ENCODE measurements at regions not wholly inside any gene's neighbourhood (a gene's known extent, or its start where the extent isn't known, plus 50 kb on each side); places are given as distances from the start of the nearest gene placed in this dataset.
"Not testable (repeated sequence)": the region's sequence is repeated elsewhere in the genome, so short reads cannot be mapped to it uniquely, and the experiment has no call there.

GRCh38 chr10:91088300-91089140 lies 131.9 kb upstream of the PCGF5 start:
- DNase-seq (ENCODE audit: low read depth, low spot score): no peak

DNA sequence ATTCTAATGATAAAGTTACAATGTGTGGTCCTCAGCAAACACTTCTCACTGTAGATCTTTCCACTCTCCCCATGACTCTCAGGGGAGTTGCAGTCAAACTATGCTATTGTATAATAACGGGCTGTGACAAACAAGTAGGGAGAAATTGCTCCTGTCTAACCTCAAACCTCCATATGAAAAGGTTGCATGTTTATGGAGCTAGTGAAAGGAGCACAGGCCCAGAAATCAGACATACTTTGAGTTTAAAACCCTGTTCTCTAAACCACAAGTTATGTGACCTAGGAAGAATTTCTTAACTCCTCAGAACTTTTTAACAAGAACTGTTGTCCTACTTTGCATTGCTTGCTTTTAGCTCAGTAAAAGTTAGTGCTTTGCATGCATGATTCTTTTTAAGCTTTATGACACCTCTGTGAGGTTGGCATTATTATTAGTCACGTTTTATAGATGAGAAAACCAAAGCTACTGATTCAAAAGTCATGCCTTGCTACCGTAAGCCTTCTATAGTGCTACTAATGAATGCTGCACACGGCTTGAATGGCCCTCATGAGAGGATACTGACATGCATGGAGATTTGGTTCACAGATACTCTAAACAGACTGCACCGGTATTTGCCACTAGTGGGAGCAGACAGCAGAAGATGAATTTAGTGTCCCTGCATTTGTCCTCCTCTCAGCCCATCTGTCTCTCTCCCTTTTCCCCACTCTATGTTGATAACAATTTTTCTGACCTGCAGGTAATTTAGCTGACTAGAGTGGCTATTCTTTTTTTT lies 129.5 kb upstream of the PCGF5 start:
- no peak for DNase-seq (ENCODE audit: low read depth, low spot score)

DNA sequence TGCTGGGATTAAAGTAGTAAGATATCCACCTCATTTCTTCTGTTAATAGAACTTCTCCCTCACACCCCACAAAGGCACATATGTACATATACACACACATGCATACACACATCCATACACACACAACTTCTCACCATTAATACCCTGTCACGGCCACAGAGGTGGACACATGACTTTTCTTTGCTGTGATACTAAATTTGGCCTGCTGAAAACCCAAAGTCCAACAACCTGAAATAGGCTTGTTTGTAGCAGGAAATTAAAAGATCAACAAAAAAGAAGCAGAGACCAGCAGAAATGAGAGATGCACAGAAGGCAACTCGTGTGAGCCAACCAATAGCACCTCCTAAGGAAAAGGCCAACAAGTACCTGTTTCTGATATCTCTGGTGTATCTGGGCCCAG lies 128.7 kb upstream of the PCGF5 start:
- no peak for DNase-seq (ENCODE audit: low read depth, low spot score)

- no peak for DNase-seq (ENCODE audit: low read depth, low spot score)
Measured at GRCh38 chr10:91096274-91096673, 124.2 kb upstream of the PCGF5 start.

DNA sequence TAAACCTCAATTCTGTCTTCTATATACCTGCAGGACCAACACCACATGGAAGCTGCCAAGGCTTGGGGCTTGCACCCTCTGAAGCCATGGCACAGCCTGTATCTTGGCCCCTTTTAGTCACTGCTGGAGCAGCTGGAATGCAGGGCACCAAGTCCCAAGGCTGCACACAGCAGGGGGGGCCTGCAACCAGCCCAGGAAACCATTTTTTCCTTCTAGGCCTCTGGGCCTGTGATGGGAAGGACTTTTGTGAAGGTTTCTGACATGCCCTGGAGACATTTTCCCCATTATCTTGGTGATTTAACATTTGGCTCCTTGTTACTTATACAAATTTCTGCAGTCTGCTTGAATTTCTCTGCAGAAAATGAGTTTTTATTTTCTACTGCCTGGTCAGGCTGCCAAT lies 123.2 kb upstream of the PCGF5 start:
- no peak for DNase-seq (ENCODE audit: low read depth, low spot score)

GRCh38 chr10:91098021-91098420 lies 122.4 kb upstream of the PCGF5 start:
- DNase-seq (ENCODE audit: low read depth, low spot score): not testable (repeated sequence)

GRCh38 chr10:91103384-91104192 lies 116.9 kb upstream of the PCGF5 start:
- no peak for DNase-seq (ENCODE audit: low read depth, low spot score)

GRCh38 chr10:91104193-91105041 lies 116.0 kb upstream of the PCGF5 start:
- no peak for DNase-seq (ENCODE audit: low read depth, low spot score)

GRCh38 chr10:91105269-91105668 lies 115.2 kb upstream of the PCGF5 start:
- no peak for DNase-seq (ENCODE audit: low read depth, low spot score)

GRCh38 chr10:91108820-91109219 lies 111.6 kb upstream of the PCGF5 start:
- DNase-seq (ENCODE audit: low read depth, low spot score): no peak

DNA sequence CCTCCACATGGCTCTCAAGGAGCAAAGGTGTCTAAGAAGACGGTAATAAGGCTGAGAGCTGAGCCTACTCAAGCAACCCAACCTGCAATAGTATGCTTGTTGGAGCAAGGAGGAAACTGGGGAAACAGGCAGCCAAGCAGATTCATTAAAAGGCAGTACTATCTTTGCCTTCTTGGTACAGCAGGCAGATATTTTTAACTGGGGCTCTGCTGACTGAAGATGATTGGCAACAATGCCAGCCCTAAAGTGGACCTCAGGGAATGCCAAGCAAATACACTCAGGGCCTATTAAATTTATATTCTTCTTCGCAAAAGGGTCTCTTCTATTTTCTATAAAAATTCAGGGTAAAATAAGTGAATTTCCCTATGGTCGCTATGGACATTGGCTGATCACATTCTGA lies 109.4 kb upstream of the PCGF5 start:
- DNase-seq (ENCODE audit: low read depth, low spot score): no peak

DNA sequence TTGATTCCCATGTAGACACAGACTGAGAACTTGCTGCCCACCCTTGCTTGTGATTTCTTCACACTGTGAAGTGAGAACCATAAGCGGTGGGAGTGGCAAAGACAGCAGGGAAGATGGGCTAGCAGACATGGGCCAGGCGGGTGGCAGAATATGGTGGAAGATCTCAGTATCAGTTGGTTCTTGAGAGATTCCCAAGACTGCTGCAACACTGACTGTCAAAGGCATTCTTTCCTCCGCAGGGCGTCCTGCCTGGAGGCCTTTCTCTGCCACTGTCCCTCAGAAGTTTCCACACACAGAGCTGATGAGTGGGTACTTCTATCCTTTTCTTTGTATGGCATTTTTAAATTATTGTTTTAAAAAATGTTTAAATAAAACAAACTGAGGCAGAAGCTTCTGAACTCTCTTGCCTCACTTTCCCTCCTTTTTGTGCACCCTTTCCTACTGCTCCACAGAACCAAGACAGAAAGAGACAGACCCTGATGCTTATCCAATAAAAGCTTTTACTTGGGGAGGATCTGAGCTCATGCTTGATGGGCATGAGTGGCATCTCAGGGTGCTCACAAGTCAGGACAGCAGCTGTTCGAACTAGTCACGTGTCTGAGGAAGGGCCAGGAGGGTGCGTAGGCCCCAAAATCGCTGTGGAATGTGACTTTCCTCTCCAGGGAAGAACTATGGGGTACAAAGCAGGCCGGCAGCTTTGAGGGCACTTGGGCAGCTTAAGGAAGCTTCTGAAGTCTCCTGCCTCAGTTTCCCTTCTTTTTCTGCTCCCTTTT lies 104.7 kb upstream of the PCGF5 start:
- no peak for DNase-seq (ENCODE audit: low read depth, low spot score)

DNA sequence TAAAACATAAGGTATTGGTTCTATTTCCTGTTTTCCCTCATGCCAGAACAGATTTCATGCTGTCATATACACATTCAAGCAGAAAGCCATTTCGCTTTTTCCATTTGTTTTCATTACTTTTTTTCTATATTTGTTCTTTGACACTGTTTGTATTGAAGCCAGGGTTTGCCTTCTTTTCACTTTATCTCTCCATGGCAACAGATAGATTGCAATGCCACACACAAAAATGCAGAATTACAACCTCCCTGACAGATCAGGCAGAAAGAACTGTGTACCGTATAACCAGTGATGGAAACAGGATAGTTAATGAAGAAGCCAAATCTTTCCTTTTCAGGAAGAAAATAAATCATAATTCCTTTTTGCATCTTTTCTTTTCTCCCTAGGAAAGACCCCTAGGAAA lies 103.0 kb upstream of the PCGF5 start:
- DNase-seq (ENCODE audit: low read depth, low spot score): no peak

- no peak for DNase-seq (ENCODE audit: low read depth, low spot score)
Measured at GRCh38 chr10:91120348-91120747, 100.1 kb upstream of the PCGF5 start.

GRCh38 chr10:91123261-91123660 lies 97.2 kb upstream of the PCGF5 start:
- no peak for DNase-seq (ENCODE audit: low read depth, low spot score)

- DNase-seq (ENCODE audit: low read depth, low spot score): no peak
Measured at GRCh38 chr10:91124016-91124415, 96.4 kb upstream of the PCGF5 start.

DNA sequence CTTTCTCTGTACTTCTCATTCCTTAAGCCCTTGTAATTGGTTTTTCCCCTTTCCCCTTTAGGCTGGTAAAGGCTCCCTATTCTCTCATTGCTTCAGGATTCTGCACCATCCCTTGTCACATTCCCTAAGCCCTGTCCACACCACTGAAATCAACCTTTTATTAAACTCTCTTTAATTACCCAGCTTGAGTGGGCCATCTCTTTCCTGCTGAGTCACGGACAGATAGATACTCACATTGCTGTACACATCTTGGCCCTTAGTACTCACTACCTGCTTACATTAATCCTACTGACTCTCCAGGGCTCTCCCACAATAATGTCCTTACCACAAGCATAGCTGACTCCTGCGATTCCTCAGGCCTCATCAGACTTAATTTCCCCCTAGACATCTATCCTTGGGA lies 94.0 kb upstream of the PCGF5 start:
- DNase-seq (ENCODE audit: low read depth, low spot score): no peak

- no peak for DNase-seq (ENCODE audit: low read depth, low spot score)
Measured at GRCh38 chr10:91127341-91128082, 93.0 kb upstream of the PCGF5 start.

- no peak for DNase-seq (ENCODE audit: low read depth, low spot score)
Measured at GRCh38 chr10:91135113-91135512, 85.3 kb upstream of the PCGF5 start.

Data from smooth muscle cell of the brain vasculature (primary cell).